ENCODE measurements at regions not wholly inside any gene's neighbourhood (a gene's known extent, or its start where the extent isn't known, plus 50 kb on each side); places are given as distances from the start of the nearest gene placed in this dataset.

GRCh38 chr2:75775311-75775823 is 64.7 kb upstream of the GCFC2 start:
- TF ChIP-seq CTCF (IDR thresholded peaks at IDR 0.05; ENCODE audit: low read depth, low read length) = no peak

GRCh38 chr2:75772908-75773630 is 62.4 kb upstream of the GCFC2 start:
- DNase-seq (ENCODE audit: low read depth, low spot score) = no peak
- in situ Hi-C loops (cut with HindIII; ENCODE audit: low sequenced_read_pairs) = no loop called here
- no peak overlapping the region for H3K4me3 ChIP-seq (ENCODE audit: low read depth, low read length)
- no peak for TF ChIP-seq CTCF (IDR thresholded peaks at IDR 0.05; ENCODE audit: low read depth, low read length)

More at GRCh38 chr2:75775311-75775823, 64.7 kb upstream of the GCFC2 start:
- no peak overlapping the region for H3K4me3 ChIP-seq (ENCODE audit: low read depth, low read length)
- DNase-seq (ENCODE audit: low read depth, low spot score) = no peak
- in situ Hi-C loops (cut with HindIII; ENCODE audit: low sequenced_read_pairs) = no loop called here

- in situ Hi-C loops (cut with HindIII; ENCODE audit: low sequenced_read_pairs) = no loop called here
- TF ChIP-seq CTCF (IDR thresholded peaks at IDR 0.05; ENCODE audit: low read depth, low read length) = no peak
- DNase-seq (ENCODE audit: low read depth, low spot score) = no peak
- no peak overlapping the region for H3K4me3 ChIP-seq (ENCODE audit: low read depth, low read length)
Measured at GRCh38 chr2:75765798-75766197, 55.1 kb upstream of the GCFC2 start.

- in situ Hi-C loops (cut with HindIII; ENCODE audit: low sequenced_read_pairs) = no loop called here
- no peak for DNase-seq (ENCODE audit: low read depth, low spot score)
- TF ChIP-seq CTCF (IDR thresholded peaks at IDR 0.05; ENCODE audit: low read depth, low read length) = no peak
- H3K4me3 ChIP-seq (ENCODE audit: low read depth, low read length) = no peak overlapping the region
Measured at GRCh38 chr2:75764611-75765010, 53.9 kb upstream of the GCFC2 start.
